Suppressor macrophage (primary cell): ENCODE measurements at regions not wholly inside any gene's neighbourhood (a gene's known extent, or its start where the extent isn't known, plus 50 kb on each side); places are given as distances from the start of the nearest gene placed in this dataset.
A peak's percentile ranks its signal among the peaks of the same experiment; 100 is the strongest.
"Not testable (repeated sequence)": the region's sequence is repeated elsewhere in the genome, so short reads cannot be mapped to it uniquely, and the experiment has no call there.

Experiments
- DNase-seq, 4 experiments: peaks; one replicate each; pipeline ENCODE4 v3.0.0-alpha.2; 2020 to 2022

- DNase-seq = peak in 2 of 4 experiments; percentile 62 to 71
Measured at GRCh38 chr18:10604182-10604581, 78.4 kb downstream of the NAPG start.

GRCh38 chr18:10606881-10607280 lies 81.1 kb downstream of the NAPG start:
- DNase-seq = not testable (repeated sequence)

- DNase-seq = not testable (repeated sequence)
Measured at GRCh38 chr18:10607332-10608248, 81.8 kb downstream of the NAPG start.

GRCh38 chr18:10608450-10608849 lies 82.6 kb downstream of the NAPG start:
- peak in 1 of 4 experiments; percentile 29 for DNase-seq

- not testable (repeated sequence) for DNase-seq
Measured at GRCh38 chr18:10609046-10609445, 83.2 kb downstream of the NAPG start.

- DNase-seq = not testable (repeated sequence)
Measured at GRCh38 chr18:10613226-10613625, 87.4 kb downstream of the NAPG start.

GRCh38 chr18:10616714-10617113 lies 90.9 kb downstream of the NAPG start:
- not testable (repeated sequence) for DNase-seq

- not testable (repeated sequence) for DNase-seq
Measured at GRCh38 chr18:10618797-10619196, 93.0 kb downstream of the NAPG start.

GRCh38 chr18:10619280-10619679 lies 93.5 kb downstream of the NAPG start:
- DNase-seq = not testable (repeated sequence)

GRCh38 chr18:10619833-10620232 lies 94.0 kb downstream of the NAPG start:
- not testable (repeated sequence) for DNase-seq
